Hepatocyte (in vitro differentiated cells): ENCODE measurements at regions not wholly inside any gene's neighbourhood (a gene's known extent, or its start where the extent isn't known, plus 50 kb on each side); places are given as distances from the start of the nearest gene placed in this dataset.

Source experiments
- DNase-seq: peaks from one replicate; pipeline ENCODE4 v3.0.0-alpha.2; 2016; ENCODE audit warnings: low spot score
- H2AFZ ChIP-seq: fragments of 200-600 bp; sonication (generic); 2 replicates; pipeline ENCODE4 v1.6.0; 2016; ENCODE audit warnings: antibody characterized with exemption, mild to moderate bottlenecking
- H3K27ac ChIP-seq: fragments of 200-600 bp; sonication (generic); 2 replicates; pipeline ENCODE4 v1.5.1; 2016; ENCODE audit warnings: mild to moderate bottlenecking
- H3K27me3 ChIP-seq: fragments of 200-600 bp; sonication (generic); 2 replicates; pipeline ENCODE4 v1.6.1; 2016
- H3K36me3 ChIP-seq: fragments of 200-600 bp; sonication (generic); replicated peaks from 2 replicates; pipeline ENCODE4 v1.5.1; 2016; ENCODE audit warnings: low read depth; ENCODE audit not compliant: insufficient read depth
- H3K4me1 ChIP-seq: fragments of 200-600 bp; sonication (generic); 2 replicates; pipeline ENCODE4 v1.5.1; 2016; ENCODE audit warnings: mild to moderate bottlenecking, moderate library complexity; ENCODE audit not compliant: insufficient read depth
- H3K4me2 ChIP-seq: fragments of 200-600 bp; sonication (generic); 2 replicates; pipeline ENCODE4 v1.6.0; 2016
- H3K4me3 ChIP-seq: fragments of 200-600 bp; sonication (generic); 2 replicates; pipeline ENCODE4 v1.5.1; 2016; ENCODE audit warnings: mild to moderate bottlenecking
- H3K79me2 ChIP-seq: fragments of 200-600 bp; sonication (generic); 2 replicates; pipeline ENCODE4 v1.6.0; 2017; ENCODE audit warnings: mild to moderate bottlenecking
- H3K9me2 ChIP-seq: fragments of 200-600 bp; sonication (generic); replicated peaks from 2 replicates; pipeline ENCODE4 v1.6.0; 2017; ENCODE audit warnings: mild to moderate bottlenecking; ENCODE audit not compliant: insufficient read depth
- H3K9me3 ChIP-seq: fragments of 200-600 bp; sonication (generic); 2 replicates; pipeline ENCODE4 v1.5.1; 2016; ENCODE audit warnings: low read depth, mild to moderate bottlenecking
- H4K20me1 ChIP-seq: fragments of 200-600 bp; sonication (generic); 2 replicates; pipeline ENCODE4 v1.6.0; 2016; ENCODE audit warnings: mild to moderate bottlenecking; ENCODE audit not compliant: insufficient read depth, poor library complexity, severe bottlenecking
- CTCF ChIP-seq: fragments of 200-600 bp; sonication (generic); IDR thresholded peaks from 2 replicates; pipeline ENCODE4 v1.5.1; 2016; ENCODE audit warnings: antibody characterized with exemption, mild to moderate bottlenecking; ENCODE audit not compliant: poor library complexity
- EZH2 ChIP-seq: fragments of 200-600 bp; sonication (generic); IDR thresholded peaks from 2 replicates; pipeline ENCODE4 v1.6.1; 2016; ENCODE audit warnings: antibody characterized with exemption, mild to moderate bottlenecking, borderline replicate concordance
- EZH2phosphoT487 ChIP-seq: fragments of 200-600 bp; sonication (generic); IDR thresholded peaks from one replicate; pipeline ENCODE4 v1.6.1; 2018; ENCODE audit warnings: antibody characterized with exemption, mild to moderate bottlenecking, low read depth, moderate library complexity; ENCODE audit not compliant: unreplicated experiment, severe bottlenecking
- WGBS: methylation state at CpG from one replicate; pipeline ENCODE4 v1.1.6; 2016; ENCODE audit warnings: low lambda C conversion rate; ENCODE audit errors: missing lambda C conversion rate; 5-methylcytosine and 5-hydroxymethylcytosine counted together

DNA sequence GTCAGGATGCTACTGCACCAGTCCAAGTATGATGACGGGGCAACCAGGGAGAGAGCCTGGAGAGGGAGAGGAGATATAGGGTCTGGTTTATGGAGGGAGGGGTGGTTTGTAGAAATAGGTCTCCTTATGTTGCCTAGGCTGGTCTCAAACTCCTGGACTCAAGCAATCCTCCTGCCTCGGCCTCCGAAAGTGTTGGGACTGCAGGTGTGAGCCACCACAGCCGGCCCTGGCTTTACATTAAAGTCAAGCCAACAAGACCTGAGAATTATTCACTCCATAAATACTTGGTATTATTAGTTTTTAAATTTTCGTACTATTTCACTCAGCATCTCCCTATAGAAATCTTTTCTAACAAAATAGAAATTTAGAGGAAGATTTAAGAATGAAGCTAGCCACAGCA, 86.8 kb downstream of the MATN1 start:
- Histone ChIP-seq H3K4me3 (no peak overlapping the region), H2AFZ (no peak overlapping the region), H3K4me2 (no peak overlapping the region), H3K4me1 (no peaks in the 10 kb centered on the region), H3K27me3 (peaks cover 7% of the 10 kb centered on the region), H3K9me3 (no peaks in the 10 kb centered on the region), H3K27ac (no peak overlapping the region), H4K20me1 (no peaks in the 10 kb centered on the region), H3K36me3 (no peaks in the 10 kb centered on the region), H3K9me2 (no peaks in the 10 kb centered on the region), H3K79me2 (no peaks in the 10 kb centered on the region)
- no peak for DNase-seq
- WGBS: 73% methylated on average over 5 of the region's 5 CpGs
- TF ChIP-seq CTCF (no peak), EZH2phosphoT487 (no peak), EZH2 (no peak)

GRCh38 chr1:30635391-30635975, 87.9 kb downstream of the MATN1 start:
- no peak overlapping the region for H2AFZ ChIP-seq
- no peak overlapping the region for H3K4me3 ChIP-seq
- H4K20me1 ChIP-seq: no peaks in the 10 kb centered on the region
- no peak overlapping the region for H3K27ac ChIP-seq
- TF ChIP-seq EZH2phosphoT487: no peak
- TF ChIP-seq EZH2: no peak
- no peak for TF ChIP-seq CTCF
- no peaks in the 10 kb centered on the region for H3K79me2 ChIP-seq
- no peaks in the 10 kb centered on the region for H3K36me3 ChIP-seq
- peaks cover 7% of the 10 kb centered on the region for H3K27me3 ChIP-seq
- no peaks in the 10 kb centered on the region for H3K9me3 ChIP-seq
- 66% methylated on average over 8 of the region's 8 CpGs for WGBS
- no peaks in the 10 kb centered on the region for H3K9me2 ChIP-seq
- H3K4me1 ChIP-seq: no peaks in the 10 kb centered on the region
- DNase-seq: no peak
- H3K4me2 ChIP-seq: no peak overlapping the region

- no peak overlapping the region for H3K27ac ChIP-seq
- no peaks in the 10 kb centered on the region for H3K4me1 ChIP-seq
- no peak overlapping the region for H3K4me2 ChIP-seq
- H3K27me3 ChIP-seq: peaks cover 7% of the 10 kb centered on the region
- no peaks in the 10 kb centered on the region for H3K9me3 ChIP-seq
- H4K20me1 ChIP-seq: no peaks in the 10 kb centered on the region
- no peaks in the 10 kb centered on the region for H3K9me2 ChIP-seq
- no peak overlapping the region for H2AFZ ChIP-seq
- no peaks in the 10 kb centered on the region for H3K79me2 ChIP-seq
- no peak overlapping the region for H3K4me3 ChIP-seq
- WGBS: 92% methylated on average over 5 of the region's 5 CpGs
- no peaks in the 10 kb centered on the region for H3K36me3 ChIP-seq
- no peak for DNase-seq
- TF ChIP-seq CTCF (no peak), EZH2 (no peak), EZH2phosphoT487 (no peak)
Measured at GRCh38 chr1:30634507-30634906, 88.9 kb downstream of the MATN1 start.
